NCI-H526 treated with DMSO at 0.1 percent for 48 hours (cell line): ENCODE measurements at regions not wholly inside any gene's neighbourhood (a gene's known extent, or its start where the extent isn't known, plus 50 kb on each side); places are given as distances from the start of the nearest gene placed in this dataset.
"Not testable (repeated sequence)": the region's sequence is repeated elsewhere in the genome, so short reads cannot be mapped to it uniquely, and the experiment has no call there.

Source experiments
- DNase-seq: peaks from one replicate; lab custom pipeline; 2025; lab: John Stamatoyannopoulos, UW

GRCh38 chr6:105880030-105880492, 206.1 kb upstream of the PRDM1 start:
- DNase-seq, result no peak

GRCh38 chr6:105879146-105879545, 207.0 kb upstream of the PRDM1 start:
- no peak for DNase-seq

GRCh38 chr6:105875974-105876640, 210.0 kb upstream of the PRDM1 start:
- no peak for DNase-seq

DNA sequence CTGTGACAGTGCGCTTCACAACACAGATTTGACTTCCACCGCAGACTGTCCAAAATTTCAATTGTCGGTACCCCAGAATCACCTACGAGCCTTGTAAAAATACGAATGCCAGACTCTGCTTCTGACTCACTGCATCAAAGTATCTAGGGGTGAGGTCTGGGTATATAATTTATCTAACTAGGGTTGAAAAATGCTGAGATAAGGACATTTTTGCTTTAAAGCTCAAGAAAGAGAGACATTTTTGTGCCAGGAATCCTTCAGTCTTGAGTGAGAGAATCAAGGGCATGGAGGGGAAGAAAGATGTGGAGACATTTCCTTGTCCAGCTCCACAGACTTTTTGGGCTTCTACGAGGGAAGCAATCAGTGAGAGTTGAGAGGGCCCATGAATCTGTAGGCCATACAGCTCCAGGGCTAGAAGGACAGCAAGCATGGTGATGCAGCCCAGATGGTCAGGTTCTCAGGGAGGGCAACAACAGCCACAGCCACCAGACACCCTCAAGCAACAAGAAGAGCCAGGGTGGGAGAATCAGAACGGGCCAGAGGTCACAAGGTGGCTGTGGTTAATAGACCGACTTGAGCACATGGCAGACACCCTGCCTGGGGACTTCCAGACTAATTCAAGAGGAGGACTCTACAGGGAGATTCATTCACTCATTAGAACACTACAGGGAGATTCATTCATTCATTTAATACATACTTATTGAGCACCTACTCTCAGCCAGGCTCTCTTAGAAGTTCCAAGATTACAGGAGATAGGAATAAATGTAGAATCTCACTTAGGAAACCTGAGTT, 211.1 kb upstream of the PRDM1 start:
- DNase-seq, result no peak

GRCh38 chr6:105873799-105874198, 212.3 kb upstream of the PRDM1 start:
- no peak for DNase-seq

DNA sequence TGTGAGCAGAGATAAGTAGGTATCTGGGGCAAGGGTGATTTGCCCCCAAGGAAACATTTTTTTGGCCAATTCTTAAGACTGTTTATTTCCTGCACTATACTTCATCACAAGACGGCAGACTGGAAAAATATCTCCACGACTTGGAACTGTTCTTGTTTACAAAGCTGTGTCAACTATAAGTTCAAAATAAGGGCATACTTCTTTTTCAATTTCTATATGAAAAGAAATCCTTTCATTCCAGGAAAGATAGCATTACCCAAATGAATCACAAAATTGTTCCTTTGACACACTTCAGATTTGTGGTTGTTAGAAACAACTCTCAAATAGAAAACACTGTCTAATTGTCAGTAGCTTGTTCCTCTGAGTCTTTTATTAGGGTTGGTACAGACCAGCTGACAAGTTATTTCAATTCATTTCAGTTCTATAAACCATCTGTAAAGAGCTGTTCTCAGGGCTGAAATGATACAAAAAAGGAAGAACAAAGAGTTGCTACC, 212.9 kb upstream of the PRDM1 start:
- no peak for DNase-seq

DNA sequence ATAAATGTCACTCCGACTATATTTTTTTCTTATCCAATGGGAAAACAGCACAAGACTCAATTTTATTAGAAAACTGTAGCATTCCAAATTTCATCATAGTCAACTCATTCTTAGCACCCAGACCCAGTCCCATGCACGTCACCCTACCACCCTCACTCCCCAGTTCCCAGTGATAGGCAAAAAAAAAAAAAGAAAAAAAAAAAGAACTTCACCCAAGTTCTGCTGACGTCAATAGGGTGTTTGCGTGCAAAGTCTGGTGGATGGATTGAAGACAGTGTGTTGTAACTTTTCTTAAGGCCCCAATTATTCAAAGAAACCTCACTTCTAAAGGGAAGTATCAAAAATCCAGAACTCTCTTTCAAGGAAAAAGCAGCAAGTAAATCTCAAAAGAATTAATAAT, 213.9 kb upstream of the PRDM1 start:
- DNase-seq, result no peak

- no peak for DNase-seq
These were observed 214.6 kb upstream of the PRDM1 start for GRCh38 chr6:105871542-105871941.

DNA sequence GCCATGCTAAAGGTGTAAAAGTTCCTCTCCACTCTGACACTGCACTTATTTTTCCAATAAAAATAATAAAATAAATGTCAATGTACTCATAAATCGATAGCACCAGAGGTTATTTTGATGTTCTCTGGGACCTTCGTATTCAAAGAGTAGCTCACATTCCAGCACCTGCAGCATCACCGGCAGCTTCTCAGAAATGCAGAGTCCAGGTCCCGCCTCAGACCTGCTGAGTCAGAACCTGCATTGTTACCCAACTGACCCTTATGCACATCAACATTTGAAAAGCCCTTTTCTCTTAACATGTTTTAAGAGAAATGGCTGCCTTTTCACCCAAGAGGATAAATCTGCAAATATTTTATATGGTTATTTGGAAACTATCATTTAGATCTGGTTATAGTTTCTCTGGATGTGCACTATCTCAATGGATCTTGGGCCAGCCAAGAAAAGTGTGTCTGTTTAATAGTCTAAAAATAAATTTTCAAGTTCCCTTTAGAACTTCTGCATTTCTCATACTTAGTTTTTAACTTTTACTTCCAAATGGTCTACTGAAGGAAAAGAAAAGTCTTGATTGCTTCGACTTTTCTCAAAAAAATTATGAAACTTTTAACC, 216.2 kb upstream of the PRDM1 start:
- DNase-seq, result no peak

DNA sequence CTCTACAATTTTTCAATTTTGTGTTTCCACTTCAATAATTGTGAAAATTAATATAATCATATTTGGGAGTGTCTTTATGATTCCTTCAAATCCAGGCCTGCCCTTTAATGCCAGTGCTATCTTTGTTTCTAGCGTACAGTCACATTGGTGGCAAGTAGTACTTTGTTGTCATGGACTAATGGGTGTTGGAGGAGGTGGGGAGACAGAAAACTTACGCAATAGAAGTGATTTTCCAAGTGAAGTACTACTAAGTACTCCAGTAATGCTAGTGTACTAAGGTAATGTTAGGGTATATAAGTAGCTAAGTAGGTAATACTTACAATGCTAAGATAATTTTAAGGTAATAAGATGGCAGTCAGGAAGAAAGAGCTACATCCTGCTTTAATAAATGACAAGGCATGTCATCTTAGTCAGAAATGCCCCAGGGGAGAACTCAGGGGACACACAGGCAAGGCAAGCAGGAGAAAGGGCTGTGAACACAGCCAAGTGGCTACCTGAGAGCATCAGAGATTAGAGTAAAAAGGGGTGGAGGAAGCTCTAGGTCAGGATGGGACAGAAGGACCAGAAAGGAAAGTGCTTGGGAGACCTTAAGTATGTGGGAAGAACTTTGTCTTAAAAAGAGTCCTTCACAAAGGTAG, 217.2 kb upstream of the PRDM1 start:
- no peak for DNase-seq

DNA sequence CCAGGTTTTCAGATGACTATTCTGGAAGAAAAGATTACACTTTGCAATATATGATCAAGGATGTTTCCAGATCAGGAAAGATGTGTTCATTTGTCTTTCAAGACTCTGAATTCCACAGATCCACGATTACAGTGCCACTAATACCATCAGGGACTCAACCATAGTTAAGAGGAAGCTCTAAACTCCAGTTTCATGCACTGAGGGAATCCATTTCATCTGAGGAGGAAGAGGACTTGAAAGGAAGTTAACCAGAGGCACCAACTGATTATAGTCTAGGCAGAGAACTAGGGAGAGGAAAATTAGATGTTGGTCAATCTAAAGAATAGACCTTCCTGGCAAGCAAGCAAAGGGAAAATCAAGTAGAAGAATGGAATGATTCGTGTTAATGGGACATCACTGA, 218.3 kb upstream of the PRDM1 start:
- no peak for DNase-seq

DNA sequence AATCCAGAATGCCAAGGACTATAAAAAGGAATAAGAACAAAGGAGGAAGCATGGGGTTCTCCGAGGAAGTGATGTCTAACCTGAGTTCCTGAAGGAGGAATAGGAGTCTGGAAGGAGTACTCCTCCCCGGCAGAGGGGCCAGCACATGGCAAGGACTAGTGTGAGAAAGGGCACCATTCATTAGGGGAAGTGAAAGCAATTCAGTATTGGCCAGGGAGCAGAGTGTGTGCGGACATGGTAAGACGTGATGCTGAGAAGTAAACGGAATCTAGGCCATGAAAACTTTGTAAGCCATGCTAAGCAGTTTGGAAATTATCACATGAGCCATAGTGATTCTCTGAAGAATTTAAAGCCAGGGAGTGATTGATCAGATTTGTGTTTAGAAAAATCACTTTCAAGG, 218.9 kb upstream of the PRDM1 start:
- DNase-seq, result no peak

DNA sequence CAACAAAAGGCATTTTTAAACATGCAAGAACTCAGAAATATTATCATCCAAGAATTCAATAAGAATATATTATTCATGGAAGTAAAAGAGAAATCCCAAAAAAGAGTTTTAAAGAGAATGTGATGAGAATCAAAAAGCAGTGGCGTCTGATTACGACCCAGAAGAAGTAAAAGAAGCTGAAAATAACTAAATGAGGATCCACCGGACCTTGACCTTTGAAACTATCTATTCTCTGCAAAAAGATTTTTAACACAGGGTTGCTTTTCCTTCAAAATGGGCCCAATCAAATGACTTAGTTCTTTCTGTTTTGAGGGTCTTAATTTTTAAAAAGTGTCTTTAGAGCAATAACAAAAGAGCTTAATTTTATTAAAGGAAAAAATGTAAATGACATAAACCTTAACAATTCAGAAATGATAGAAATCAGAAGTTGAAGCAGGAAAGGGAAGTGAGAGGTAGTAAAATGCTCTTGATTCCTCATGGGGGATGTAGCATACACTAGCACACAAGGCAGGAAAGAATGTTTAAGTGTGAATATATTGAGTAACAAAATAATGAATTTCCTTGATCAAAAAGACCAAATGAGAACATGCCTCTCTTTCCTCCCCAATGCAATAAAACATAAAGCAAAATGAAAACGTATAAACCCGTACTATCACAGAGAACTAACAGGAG, 223.1 kb upstream of the PRDM1 start:
- no peak for DNase-seq

- DNase-seq, result not testable (repeated sequence)
These were observed 225.2 kb upstream of the PRDM1 start for GRCh38 chr6:105860927-105861326.

GRCh38 chr6:105859457-105859856, 226.7 kb upstream of the PRDM1 start:
- DNase-seq, result no peak

- not testable (repeated sequence) for DNase-seq
These were observed 227.5 kb upstream of the PRDM1 start for GRCh38 chr6:105858639-105859038.

- DNase-seq, result no peak
These were observed 230.7 kb upstream of the PRDM1 start for GRCh38 chr6:105855433-105855832.

DNA sequence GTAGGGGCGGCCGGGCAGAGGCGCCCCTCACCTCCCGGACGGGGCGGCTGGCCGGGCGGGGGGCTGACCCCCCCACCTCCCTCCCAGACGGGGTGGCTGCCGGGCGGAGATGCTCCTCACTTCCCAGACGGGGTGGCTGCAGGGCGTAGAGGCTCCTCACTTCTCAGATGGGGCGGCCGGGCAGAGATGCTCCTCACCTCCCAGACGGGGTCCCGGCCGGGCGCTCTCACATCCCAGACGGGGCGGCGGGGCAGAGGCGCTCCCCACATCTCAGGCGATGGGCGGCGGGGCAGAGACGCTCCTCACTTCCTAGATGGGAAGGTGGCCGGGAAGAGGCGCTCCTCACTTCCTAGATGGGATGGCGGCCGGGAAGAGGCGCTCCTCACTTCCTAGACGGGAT, 232.2 kb upstream of the PRDM1 start:
- DNase-seq, result not testable (repeated sequence)

DNA sequence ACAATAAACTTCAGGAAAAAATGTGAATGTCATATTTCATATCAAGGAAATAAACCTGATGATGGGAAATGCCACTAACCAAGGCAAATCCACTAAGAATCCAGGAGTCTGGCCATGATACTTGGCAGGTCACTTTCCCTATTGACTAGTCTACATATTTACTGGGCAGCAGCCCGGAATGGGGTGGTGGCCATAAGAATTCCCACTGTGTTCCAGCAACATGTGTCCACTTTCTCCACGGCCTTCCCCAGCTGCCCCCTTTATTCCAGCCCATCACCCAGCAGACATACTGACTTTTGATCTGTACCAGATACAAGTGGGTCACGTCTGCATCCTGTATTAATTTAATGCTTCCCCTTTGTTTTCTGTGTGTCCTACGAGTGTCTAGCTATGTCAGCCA, 234.5 kb upstream of the PRDM1 start:
- no peak for DNase-seq

DNA sequence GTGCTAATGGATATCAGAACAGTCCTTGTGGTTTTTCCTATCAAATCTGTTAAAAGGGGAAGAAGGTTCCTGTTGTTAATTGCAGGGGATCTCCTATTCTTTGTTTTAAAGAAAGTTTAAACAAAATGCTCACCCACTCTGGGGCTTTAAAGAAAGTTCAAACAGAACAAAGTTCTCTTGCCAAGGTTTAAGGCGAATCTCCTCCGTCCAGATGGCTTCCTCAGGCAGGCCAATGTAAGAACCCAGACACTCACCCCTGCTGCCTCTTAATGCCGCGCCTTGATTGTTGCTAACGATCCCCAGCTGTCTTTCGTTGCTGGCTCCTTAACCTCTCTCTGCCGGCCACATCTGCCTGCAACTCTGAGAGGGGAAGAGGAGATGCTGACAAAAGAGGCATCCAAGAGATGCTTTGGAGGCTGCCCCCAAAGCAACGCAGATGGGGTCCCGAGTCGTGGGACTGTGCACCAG, 235.0 kb upstream of the PRDM1 start:
- DNase-seq, result no peak

DNA sequence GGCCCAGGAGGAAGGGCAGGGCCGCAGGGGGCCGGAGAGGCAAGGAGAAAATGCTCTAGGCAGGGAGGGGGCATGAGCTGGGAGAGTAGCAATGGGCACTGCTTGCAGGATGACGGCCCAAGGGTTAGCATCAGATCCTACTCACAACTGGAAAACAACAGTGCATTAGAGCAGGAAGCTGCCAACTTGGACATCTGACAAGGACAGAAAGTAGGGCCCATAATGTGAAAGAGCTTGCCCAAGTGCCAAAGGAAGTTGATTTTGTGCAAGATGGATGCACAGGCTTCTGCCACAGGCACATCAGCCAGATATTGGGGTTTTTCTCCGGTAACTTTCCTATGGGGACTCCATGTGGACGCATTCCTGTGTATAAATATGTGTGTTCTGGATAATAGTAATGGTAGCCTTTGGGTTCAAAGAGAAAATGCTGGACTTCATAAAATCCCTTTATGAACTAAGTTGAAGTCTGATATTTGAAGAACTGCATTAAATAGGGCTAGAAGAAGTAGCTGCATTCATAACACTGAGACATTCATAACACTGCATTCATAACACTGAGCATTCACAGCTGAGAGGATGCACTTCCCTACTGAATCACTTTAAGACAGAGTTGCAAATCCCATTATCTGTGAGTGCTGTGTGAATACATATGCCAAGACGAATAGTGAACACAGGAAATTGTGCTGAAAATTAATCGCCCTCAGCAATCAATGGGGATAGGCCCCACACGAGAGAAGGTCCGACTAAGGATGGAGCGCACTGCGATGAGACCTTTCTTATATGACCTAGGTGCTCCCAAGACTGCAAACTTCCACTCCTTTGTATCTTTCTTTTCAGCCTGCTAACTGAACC, 235.6 kb upstream of the PRDM1 start:
- DNase-seq, result no peak
